ENCODE measurements at regions not wholly inside any gene's neighbourhood (a gene's known extent, or its start where the extent isn't known, plus 50 kb on each side); places are given as distances from the start of the nearest gene placed in this dataset.
"Not testable (repeated sequence)": the region's sequence is repeated elsewhere in the genome, so short reads cannot be mapped to it uniquely, and the experiment has no call there.

GRCh38 chr2:88967844-88968243, 276.4 kb downstream of the RPIA start:
- intact Hi-C loops (cut with micrococcal nuclease; ENCODE audit: unreplicated experiment): no loop called here
- FAIRE-seq (no peak), ATAC-seq (no peak), DNase-seq (ENCODE audit: low read depth, low spot score) (no peak)
- no peaks in the 10 kb centered on the region for H3K9me3 ChIP-seq (replicated peaks; ENCODE audit: control insufficient read depth, insufficient read depth, low read length)
- no TSS peak for BruUV-seq (replicated peaks)
- H3K4me2 ChIP-seq (ENCODE audit: control insufficient read depth, insufficient read depth): no peak overlapping the region
- H3K36me3 ChIP-seq (ENCODE audit: control insufficient read depth in 2 of 2, insufficient read depth in 2 of 2, low read length in 1 of 2): no peaks in the 10 kb centered on the region
- ChIA-PET RAD21 (ENCODE audit: unreplicated experiment) (no interaction called here), CTCF (no interaction called here), POLR2A (no interaction called here), SMC1A (ENCODE audit: uncharacterized antibody, unreplicated experiment) (no interaction called here)
- H3K4me1 ChIP-seq (ENCODE audit: control insufficient read depth, insufficient read depth, low read length): no peaks in the 10 kb centered on the region
- in situ Hi-C loops (cut with MboI): no loop called here
- no peaks in the 10 kb centered on the region for H4K20me1 ChIP-seq (ENCODE audit: control insufficient read depth, insufficient read depth)
- no peak overlapping the region for H3K27ac ChIP-seq (ENCODE audit: control insufficient read depth, insufficient read depth)
- H3K79me2 ChIP-seq (ENCODE audit: control insufficient read depth, insufficient read depth, low read length): no peaks in the 10 kb centered on the region
- 0% methylated on average over 3 of the region's 3 CpGs for WGBS (ENCODE audit: insufficient coverage, insufficient replicate concordance, low lambda C conversion rate, missing lambda C conversion rate)
- no peak overlapping the region for H2AFZ ChIP-seq (ENCODE audit: control insufficient read depth, low read depth, low read length)
- no peak overlapping the region for H3K9ac ChIP-seq (ENCODE audit: control insufficient read depth, insufficient read depth, low read length)
- no peak for TF ChIP-seq BACH1 (IDR thresholded peaks at IDR 0.05; ENCODE audit: borderline replicate concordance)
- TF ChIP-seq JUND (IDR thresholded peaks at IDR 0.05; ENCODE audit: low read depth, low read length): no peak
- no peak for TF ChIP-seq ZBTB33 (IDR thresholded peaks at IDR 0.05)
- no peak for TF ChIP-seq SIN3A (IDR thresholded peaks at IDR 0.05; ENCODE audit: low read depth, low read length)
- H3K4me3 ChIP-seq: no peak overlapping the region
- H3K27me3 ChIP-seq (replicated peaks in 1 of 2; ENCODE audit: control insufficient read depth in 2 of 2, insufficient read depth in 2 of 2, low read length in 1 of 2): no peaks in the 10 kb centered on the region

DNA sequence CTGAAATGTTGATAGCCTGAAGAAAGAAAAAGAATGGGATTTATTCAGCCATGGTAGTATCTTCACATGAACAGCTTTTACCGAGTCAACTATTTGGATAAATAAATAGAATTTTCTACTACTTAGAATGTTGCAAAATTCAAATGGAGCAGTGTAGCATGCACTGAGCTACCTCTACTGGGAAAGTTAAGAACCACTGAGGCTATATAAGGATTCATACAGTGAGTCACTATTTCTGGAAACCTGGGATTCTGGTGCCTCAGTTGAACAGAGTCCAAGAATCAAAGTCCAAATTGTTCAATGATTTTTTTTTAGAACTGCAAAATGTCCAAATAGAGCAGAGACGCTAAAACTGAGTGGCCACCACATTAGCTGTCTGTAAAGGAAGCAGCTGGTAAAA, 286.5 kb downstream of the RPIA start:
- H3K27me3 ChIP-seq (replicated peaks in 1 of 2; ENCODE audit: control insufficient read depth in 2 of 2, insufficient read depth in 2 of 2, low read length in 1 of 2); H3K36me3 ChIP-seq (ENCODE audit: control insufficient read depth in 2 of 2, insufficient read depth in 2 of 2, low read length in 1 of 2); RAD21 ChIA-PET (ENCODE audit: unreplicated experiment); H2AFZ ChIP-seq (ENCODE audit: control insufficient read depth, low read depth, low read length); POLR2A ChIA-PET; CTCF ChIA-PET; ATAC-seq; in situ Hi-C loops (cut with MboI); H3K9ac ChIP-seq (ENCODE audit: control insufficient read depth, insufficient read depth, low read length); intact Hi-C loops (cut with micrococcal nuclease; ENCODE audit: unreplicated experiment); H3K9me3 ChIP-seq (replicated peaks; ENCODE audit: control insufficient read depth, insufficient read depth, low read length); BruUV-seq (replicated peaks); H3K4me3 ChIP-seq; H3K79me2 ChIP-seq (ENCODE audit: control insufficient read depth, insufficient read depth, low read length); DNase-seq (ENCODE audit: low read depth, low spot score); H4K20me1 ChIP-seq (ENCODE audit: control insufficient read depth, insufficient read depth); H3K4me2 ChIP-seq (ENCODE audit: control insufficient read depth, insufficient read depth); H3K27ac ChIP-seq (ENCODE audit: control insufficient read depth, insufficient read depth); FAIRE-seq; H3K4me1 ChIP-seq (ENCODE audit: control insufficient read depth, insufficient read depth, low read length); SMC1A ChIA-PET (ENCODE audit: uncharacterized antibody, unreplicated experiment): not testable (repeated sequence)
- 0% methylated on average over 1 of the region's 2 CpGs for WGBS (ENCODE audit: insufficient coverage, insufficient replicate concordance, low lambda C conversion rate, missing lambda C conversion rate)

GRCh38 chr2:88978446-88978845, 287.0 kb downstream of the RPIA start:
- H3K4me1 ChIP-seq (ENCODE audit: control insufficient read depth, insufficient read depth, low read length); BruUV-seq (replicated peaks); H3K27ac ChIP-seq (ENCODE audit: control insufficient read depth, insufficient read depth); H3K79me2 ChIP-seq (ENCODE audit: control insufficient read depth, insufficient read depth, low read length); RAD21 ChIA-PET (ENCODE audit: unreplicated experiment); intact Hi-C loops (cut with micrococcal nuclease; ENCODE audit: unreplicated experiment); SMC1A ChIA-PET (ENCODE audit: uncharacterized antibody, unreplicated experiment); POLR2A ChIA-PET; FAIRE-seq; DNase-seq (ENCODE audit: low read depth, low spot score); H2AFZ ChIP-seq (ENCODE audit: control insufficient read depth, low read depth, low read length); H3K36me3 ChIP-seq (ENCODE audit: control insufficient read depth in 2 of 2, insufficient read depth in 2 of 2, low read length in 1 of 2); H3K9me3 ChIP-seq (replicated peaks; ENCODE audit: control insufficient read depth, insufficient read depth, low read length); in situ Hi-C loops (cut with MboI); ATAC-seq; CTCF ChIA-PET; H3K9ac ChIP-seq (ENCODE audit: control insufficient read depth, insufficient read depth, low read length); H3K4me3 ChIP-seq; H4K20me1 ChIP-seq (ENCODE audit: control insufficient read depth, insufficient read depth); H3K27me3 ChIP-seq (replicated peaks in 1 of 2; ENCODE audit: control insufficient read depth in 2 of 2, insufficient read depth in 2 of 2, low read length in 1 of 2); H3K4me2 ChIP-seq (ENCODE audit: control insufficient read depth, insufficient read depth): not testable (repeated sequence)
- 44% methylated on average over 1 of the region's 1 CpG for WGBS (ENCODE audit: insufficient coverage, insufficient replicate concordance, low lambda C conversion rate, missing lambda C conversion rate)
